ENCODE measurements at regions not wholly inside any gene's neighbourhood (a gene's known extent, or its start where the extent isn't known, plus 50 kb on each side); places are given as distances from the start of the nearest gene placed in this dataset.
"Not testable (repeated sequence)": the region's sequence is repeated elsewhere in the genome, so short reads cannot be mapped to it uniquely, and the experiment has no call there.

GRCh38 chr18:35837922-35838496, 134.5 kb upstream of the RMP24 start:
- H3K9me3 ChIP-seq (ENCODE audit: control insufficient read depth, insufficient read depth, low read length) = peaks cover 34% of the 10 kb centered on the region
- H3K9ac ChIP-seq (ENCODE audit: low read depth, low read length) = no peak overlapping the region
- no peaks in the 10 kb centered on the region for H3K4me1 ChIP-seq (ENCODE audit: insufficient read depth, low read length)
- no peaks in the 10 kb centered on the region for H3K36me3 ChIP-seq (ENCODE audit: insufficient read depth, low read length)

- Histone ChIP-seq H3K9ac (ENCODE audit: low read depth, low read length) (no peak overlapping the region), H3K4me1 (ENCODE audit: insufficient read depth, low read length) (no peaks in the 10 kb centered on the region), H3K9me3 (ENCODE audit: control insufficient read depth, insufficient read depth, low read length) (peaks cover 37% of the 10 kb centered on the region), H3K36me3 (ENCODE audit: insufficient read depth, low read length) (peaks cover 4% of the 10 kb centered on the region; the same call in 1 of the 2 replicates)
Measured at GRCh38 chr18:35841283-35841682, 131.2 kb upstream of the RMP24 start.

- Histone ChIP-seq H3K4me1 (ENCODE audit: insufficient read depth, low read length) (peaks cover under 1% of the 10 kb centered on the region; the same call in 1 of the 2 replicates), H3K36me3 (ENCODE audit: insufficient read depth, low read length) (peaks cover 4% of the 10 kb centered on the region; the same call in 1 of the 2 replicates), H3K9me3 (ENCODE audit: control insufficient read depth, insufficient read depth, low read length) (peaks cover 34% of the 10 kb centered on the region), H3K9ac (ENCODE audit: low read depth, low read length) (no peak overlapping the region)
Measured at GRCh38 chr18:35842536-35842935, 129.9 kb upstream of the RMP24 start.

- peaks cover 16% of the 10 kb centered on the region for H3K9me3 ChIP-seq (ENCODE audit: control insufficient read depth, insufficient read depth, low read length)
- peaks cover 43% of the 10 kb centered on the region for H3K4me1 ChIP-seq (ENCODE audit: insufficient read depth, low read length)
- H3K36me3 ChIP-seq (ENCODE audit: insufficient read depth, low read length); H3K9ac ChIP-seq (ENCODE audit: low read depth, low read length): not testable (repeated sequence)
Measured at GRCh38 chr18:35848321-35848720, 124.2 kb upstream of the RMP24 start.

GRCh38 chr18:35849241-35849640, 123.2 kb upstream of the RMP24 start:
- H3K9ac ChIP-seq (ENCODE audit: low read depth, low read length); H3K36me3 ChIP-seq (ENCODE audit: insufficient read depth, low read length): not testable (repeated sequence)
- peaks cover 43% of the 10 kb centered on the region for H3K4me1 ChIP-seq (ENCODE audit: insufficient read depth, low read length)
- H3K9me3 ChIP-seq (ENCODE audit: control insufficient read depth, insufficient read depth, low read length) = peaks cover 15% of the 10 kb centered on the region

- Histone ChIP-seq H3K4me1 (ENCODE audit: insufficient read depth, low read length) (peaks cover 43% of the 10 kb centered on the region), H3K9me3 (ENCODE audit: control insufficient read depth, insufficient read depth, low read length) (no peaks in the 10 kb centered on the region), H3K36me3 (ENCODE audit: insufficient read depth, low read length) (no peaks in the 10 kb centered on the region), H3K9ac (ENCODE audit: low read depth, low read length) (peak overlapping the region; percentile 8; the same call in 1 of the 2 replicates)
Measured at GRCh38 chr18:35851286-35851970, 121.1 kb upstream of the RMP24 start.

GRCh38 chr18:35852786-35853185, 119.7 kb upstream of the RMP24 start:
- H3K9me3 ChIP-seq (ENCODE audit: control insufficient read depth, insufficient read depth, low read length) = no peaks in the 10 kb centered on the region
- no peaks in the 10 kb centered on the region for H3K36me3 ChIP-seq (ENCODE audit: insufficient read depth, low read length)
- H3K4me1 ChIP-seq (ENCODE audit: insufficient read depth, low read length) = peaks cover 40% of the 10 kb centered on the region
- no peak overlapping the region for H3K9ac ChIP-seq (ENCODE audit: low read depth, low read length)

GRCh38 chr18:35854095-35854494, 118.4 kb upstream of the RMP24 start:
- Histone ChIP-seq H3K9me3 (ENCODE audit: control insufficient read depth, insufficient read depth, low read length) (no peaks in the 10 kb centered on the region), H3K4me1 (ENCODE audit: insufficient read depth, low read length) (peaks cover 27% of the 10 kb centered on the region), H3K36me3 (ENCODE audit: insufficient read depth, low read length) (no peaks in the 10 kb centered on the region), H3K9ac (ENCODE audit: low read depth, low read length) (no peak overlapping the region)

- Histone ChIP-seq H3K9ac (ENCODE audit: low read depth, low read length) (no peak overlapping the region), H3K4me1 (ENCODE audit: insufficient read depth, low read length) (peaks cover 16% of the 10 kb centered on the region)
Measured at GRCh38 chr18:35856178-35856577, 116.3 kb upstream of the RMP24 start.

GRCh38 chr18:35856721-35857120, 115.8 kb upstream of the RMP24 start:
- H3K4me1 ChIP-seq (ENCODE audit: insufficient read depth, low read length) = peaks cover 17% of the 10 kb centered on the region

More at GRCh38 chr18:35856178-35856577, 116.3 kb upstream of the RMP24 start:
- no peaks in the 10 kb centered on the region for H3K36me3 ChIP-seq (ENCODE audit: insufficient read depth, low read length)
- H3K9me3 ChIP-seq (ENCODE audit: control insufficient read depth, insufficient read depth, low read length) = no peaks in the 10 kb centered on the region

GRCh38 chr18:35857581-35857980, 114.9 kb upstream of the RMP24 start:
- not testable (repeated sequence) for H3K9ac ChIP-seq (ENCODE audit: low read depth, low read length)
- peaks cover 17% of the 10 kb centered on the region for H3K4me1 ChIP-seq (ENCODE audit: insufficient read depth, low read length)

More at GRCh38 chr18:35856721-35857120, 115.8 kb upstream of the RMP24 start:
- not testable (repeated sequence) for H3K36me3 ChIP-seq (ENCODE audit: insufficient read depth, low read length); H3K9me3 ChIP-seq (ENCODE audit: control insufficient read depth, insufficient read depth, low read length); H3K9ac ChIP-seq (ENCODE audit: low read depth, low read length)

GRCh38 chr18:35861367-35862118, 110.9 kb upstream of the RMP24 start:
- no peak overlapping the region for H3K9ac ChIP-seq (ENCODE audit: low read depth, low read length)
- H3K4me1 ChIP-seq (ENCODE audit: insufficient read depth, low read length) = peaks cover 22% of the 10 kb centered on the region
- H3K9me3 ChIP-seq (ENCODE audit: control insufficient read depth, insufficient read depth, low read length) = no peaks in the 10 kb centered on the region
- no peaks in the 10 kb centered on the region for H3K36me3 ChIP-seq (ENCODE audit: insufficient read depth, low read length)

More at GRCh38 chr18:35857581-35857980, 114.9 kb upstream of the RMP24 start:
- not testable (repeated sequence) for H3K9me3 ChIP-seq (ENCODE audit: control insufficient read depth, insufficient read depth, low read length); H3K36me3 ChIP-seq (ENCODE audit: insufficient read depth, low read length)

- Histone ChIP-seq H3K9ac (ENCODE audit: low read depth, low read length) (no peak overlapping the region), H3K36me3 (ENCODE audit: insufficient read depth, low read length) (no peaks in the 10 kb centered on the region), H3K9me3 (ENCODE audit: control insufficient read depth, insufficient read depth, low read length) (no peaks in the 10 kb centered on the region), H3K4me1 (ENCODE audit: insufficient read depth, low read length) (peaks cover 22% of the 10 kb centered on the region)
Measured at GRCh38 chr18:35862119-35862640, 110.3 kb upstream of the RMP24 start.

- Histone ChIP-seq H3K36me3 (ENCODE audit: insufficient read depth, low read length) (no peaks in the 10 kb centered on the region), H3K9me3 (ENCODE audit: control insufficient read depth, insufficient read depth, low read length) (no peaks in the 10 kb centered on the region), H3K4me1 (ENCODE audit: insufficient read depth, low read length) (peaks cover 22% of the 10 kb centered on the region), H3K9ac (ENCODE audit: low read depth, low read length) (no peak overlapping the region)
Measured at GRCh38 chr18:35864916-35865315, 107.6 kb upstream of the RMP24 start.

Data from ES-I3 (cell line).